ENCODE measurements at regions not wholly inside any gene's neighbourhood (a gene's known extent, or its start where the extent isn't known, plus 50 kb on each side); places are given as distances from the start of the nearest gene placed in this dataset.

- TF ChIP-seq CTCF (IDR thresholded peaks at IDR 0.05; ENCODE audit: low read depth, low read length) (no peak), POLR2A (IDR thresholded peaks at IDR 0.05; ENCODE audit: extremely low read depth, insufficient read length) (no peak), MAX (IDR thresholded peaks at IDR 0.05; ENCODE audit: low read depth, low read length) (no peak), MYC (IDR thresholded peaks at IDR 0.05; ENCODE audit: low read depth, low read length) (no peak)
Measured at GRCh38 chr10:63010203-63010602, 122.9 kb upstream of the NRBF2 start.

Data from NB4 (cell line).